Progenitor cell of endocrine pancreas (in vitro differentiated cells): ENCODE measurements at regions not wholly inside any gene's neighbourhood (a gene's known extent, or its start where the extent isn't known, plus 50 kb on each side); places are given as distances from the start of the nearest gene placed in this dataset.
"Not testable (repeated sequence)": the region's sequence is repeated elsewhere in the genome, so short reads cannot be mapped to it uniquely, and the experiment has no call there.

Source experiments
- DNase-seq: peaks from one replicate; pipeline ENCODE4 v3.0.0; 2021; ENCODE audit warnings: low spot score; ENCODE audit not compliant: unreplicated experiment
- H3K27ac Mint-ChIP-seq: 2 replicates; pipeline ENCODE4 v1.8.0; 2021; ENCODE audit warnings: mild to moderate bottlenecking, moderate library complexity, mixed read lengths
- H3K27me3 Mint-ChIP-seq: 2 replicates; pipeline ENCODE4 v1.8.0; 2021; ENCODE audit warnings: mixed read lengths
- H3K36me3 Mint-ChIP-seq: 2 replicates; pipeline ENCODE4 v1.8.0; 2022; ENCODE audit warnings: mixed read lengths; ENCODE audit not compliant: insufficient read depth
- H3K4me1 Mint-ChIP-seq: 2 replicates; pipeline ENCODE4 v1.8.0; 2021; ENCODE audit warnings: low read depth, mixed read lengths
- H3K4me3 Mint-ChIP-seq: 2 replicates; pipeline ENCODE4 v1.8.0; 2021; ENCODE audit warnings: low read depth, mild to moderate bottlenecking, moderate library complexity, mixed read lengths
- H3K9me3 Mint-ChIP-seq: 2 replicates; pipeline ENCODE4 v1.8.0; 2021; ENCODE audit warnings: low read depth, mixed read lengths
- TF ChIP-seq, protein P1 (sequence below): fragments of 200-600 bp; sonication (generic); IDR thresholded peaks from one replicate; pipeline ENCODE4 v1.5.0; 2021; ENCODE audit warnings: antibody characterized with exemption, mild to moderate bottlenecking; ENCODE audit not compliant: unreplicated experiment

- H3K4me3 Mint-ChIP-seq = no peak overlapping the region
- peaks cover 30% of the 10 kb centered on the region for H3K9me3 Mint-ChIP-seq
- H3K27ac Mint-ChIP-seq = no peak overlapping the region
- H3K4me1 Mint-ChIP-seq = no peaks in the 10 kb centered on the region
- DNase-seq = no peak
- no peaks in the 10 kb centered on the region for H3K27me3 Mint-ChIP-seq
- TF ChIP-seq, protein P1, sequence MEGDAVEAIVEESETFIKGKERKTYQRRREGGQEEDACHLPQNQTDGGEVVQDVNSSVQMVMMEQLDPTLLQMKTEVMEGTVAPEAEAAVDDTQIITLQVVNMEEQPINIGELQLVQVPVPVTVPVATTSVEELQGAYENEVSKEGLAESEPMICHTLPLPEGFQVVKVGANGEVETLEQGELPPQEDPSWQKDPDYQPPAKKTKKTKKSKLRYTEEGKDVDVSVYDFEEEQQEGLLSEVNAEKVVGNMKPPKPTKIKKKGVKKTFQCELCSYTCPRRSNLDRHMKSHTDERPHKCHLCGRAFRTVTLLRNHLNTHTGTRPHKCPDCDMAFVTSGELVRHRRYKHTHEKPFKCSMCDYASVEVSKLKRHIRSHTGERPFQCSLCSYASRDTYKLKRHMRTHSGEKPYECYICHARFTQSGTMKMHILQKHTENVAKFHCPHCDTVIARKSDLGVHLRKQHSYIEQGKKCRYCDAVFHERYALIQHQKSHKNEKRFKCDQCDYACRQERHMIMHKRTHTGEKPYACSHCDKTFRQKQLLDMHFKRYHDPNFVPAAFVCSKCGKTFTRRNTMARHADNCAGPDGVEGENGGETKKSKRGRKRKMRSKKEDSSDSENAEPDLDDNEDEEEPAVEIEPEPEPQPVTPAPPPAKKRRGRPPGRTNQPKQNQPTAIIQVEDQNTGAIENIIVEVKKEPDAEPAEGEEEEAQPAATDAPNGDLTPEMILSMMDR = no peak
- H3K36me3 Mint-ChIP-seq = no peaks in the 10 kb centered on the region
Observed at GRCh38 chrX:144601010-144601409, 646.3 kb upstream of the SPANXN1 start.

DNA sequence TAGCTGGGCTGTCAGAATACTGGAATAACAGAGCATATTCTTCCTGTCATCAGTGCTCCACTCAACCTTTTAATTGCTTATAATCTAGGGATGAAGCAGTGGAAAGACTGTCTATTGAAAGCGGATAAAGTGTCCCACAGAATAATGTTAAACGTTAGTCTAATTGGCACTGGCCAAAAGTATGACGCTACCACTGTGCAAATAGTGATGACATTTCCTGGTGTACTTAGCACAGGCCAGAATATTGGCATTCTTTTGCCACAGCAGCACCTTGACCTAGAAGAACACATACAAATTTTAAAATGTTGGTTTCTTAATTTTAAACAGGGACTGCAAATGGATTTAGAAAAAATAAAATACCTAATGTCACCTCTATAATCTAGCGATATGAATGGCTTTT is 635.2 kb upstream of the SPANXN1 start:
- H3K4me1 Mint-ChIP-seq = no peaks in the 10 kb centered on the region
- H3K9me3 Mint-ChIP-seq = peaks cover 19% of the 10 kb centered on the region
- no peaks in the 10 kb centered on the region for H3K27me3 Mint-ChIP-seq
- no peaks in the 10 kb centered on the region for H3K36me3 Mint-ChIP-seq
- H3K27ac Mint-ChIP-seq = no peak overlapping the region
- H3K4me3 Mint-ChIP-seq = no peak overlapping the region
- TF ChIP-seq, protein P1 = no peak
- no peak for DNase-seq

DNA sequence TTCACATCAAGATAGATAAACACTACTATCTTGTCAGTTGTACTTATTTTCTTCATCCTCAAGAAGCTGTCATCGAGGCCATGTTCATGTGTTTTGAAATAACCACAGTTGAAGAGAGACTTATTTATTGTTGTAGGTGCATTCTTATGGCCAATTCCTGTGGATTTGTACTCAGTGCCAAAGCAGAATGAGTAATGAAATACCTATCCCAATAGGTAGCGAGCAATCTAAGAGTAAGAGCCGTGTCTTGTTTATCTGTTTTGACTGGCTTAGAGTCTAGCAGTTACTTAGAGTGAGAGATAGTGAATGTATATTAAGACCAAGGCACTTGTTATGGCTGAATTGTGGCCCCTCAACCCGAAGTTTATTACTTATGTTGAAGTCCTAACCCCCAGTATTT is 631.0 kb upstream of the SPANXN1 start:
- Mint-ChIP-seq H3K4me1 (no peaks in the 10 kb centered on the region), H3K4me3 (no peak overlapping the region), H3K27me3 (no peaks in the 10 kb centered on the region), H3K27ac (no peak overlapping the region), H3K9me3 (peaks cover 28% of the 10 kb centered on the region), H3K36me3 (no peaks in the 10 kb centered on the region)
- TF ChIP-seq, protein P1 = no peak
- no peak for DNase-seq

DNA sequence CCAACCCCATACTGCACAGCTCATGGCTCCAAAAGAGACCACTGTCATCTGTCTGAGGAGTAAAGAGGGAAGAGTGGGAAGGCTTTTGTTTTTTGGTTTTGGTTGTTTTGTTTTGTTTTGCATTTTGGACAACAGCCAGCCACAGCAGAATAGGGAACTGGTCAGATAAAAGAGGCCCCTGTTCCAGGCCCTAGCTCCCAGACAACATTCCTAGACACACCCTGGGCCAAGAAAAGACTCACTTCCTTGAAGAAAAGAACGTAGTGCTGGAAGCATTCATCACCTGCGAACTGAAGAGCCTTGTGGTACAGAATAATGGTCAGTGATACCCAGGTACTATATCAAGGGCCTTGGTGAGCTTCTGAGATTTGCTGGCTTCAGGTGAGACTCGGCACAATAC is 619.4 kb upstream of the SPANXN1 start:
- H3K4me1 Mint-ChIP-seq = no peaks in the 10 kb centered on the region
- peaks cover 23% of the 10 kb centered on the region for H3K9me3 Mint-ChIP-seq
- H3K36me3 Mint-ChIP-seq = no peaks in the 10 kb centered on the region
- no peaks in the 10 kb centered on the region for H3K27me3 Mint-ChIP-seq
- H3K4me3 Mint-ChIP-seq = no peak overlapping the region
- TF ChIP-seq, protein P1 = no peak
- DNase-seq = no peak
- no peak overlapping the region for H3K27ac Mint-ChIP-seq

DNA sequence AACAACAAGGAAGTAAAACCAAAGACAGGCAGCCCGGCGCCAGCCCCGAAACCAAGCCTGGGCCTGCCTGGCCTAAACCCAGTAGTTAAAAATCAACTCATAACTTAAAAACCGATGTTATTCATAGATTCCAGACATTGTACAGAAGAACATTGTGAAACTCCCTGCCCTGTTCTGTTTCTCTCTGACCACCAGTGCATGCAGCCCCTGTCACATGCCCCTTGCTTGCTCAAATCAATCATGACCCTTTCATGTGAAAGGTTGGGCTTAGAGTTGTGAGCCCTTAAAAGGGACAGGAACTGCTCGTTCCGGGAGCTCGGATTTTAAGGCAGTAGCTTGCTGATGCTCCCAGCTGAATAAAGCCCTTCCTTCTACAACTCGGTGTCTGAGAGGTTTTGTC is 612.9 kb upstream of the SPANXN1 start:
- not testable (repeated sequence) for H3K4me3 Mint-ChIP-seq, DNase-seq, H3K36me3 Mint-ChIP-seq, H3K27ac Mint-ChIP-seq, H3K27me3 Mint-ChIP-seq, H3K4me1 Mint-ChIP-seq
- peaks cover 27% of the 10 kb centered on the region for H3K9me3 Mint-ChIP-seq

GRCh38 chrX:144637731-144638130 is 609.6 kb upstream of the SPANXN1 start:
- Mint-ChIP-seq H3K4me1 (no peaks in the 10 kb centered on the region), H3K4me3 (no peak overlapping the region), H3K9me3 (peaks cover 25% of the 10 kb centered on the region), H3K36me3 (no peaks in the 10 kb centered on the region), H3K27ac (no peak overlapping the region), H3K27me3 (no peaks in the 10 kb centered on the region)
- no peak for DNase-seq
- TF ChIP-seq, protein P1 = no peak
